LNCAP (cell line): ENCODE measurements at regions not wholly inside any gene's neighbourhood (a gene's known extent, or its start where the extent isn't known, plus 50 kb on each side); places are given as distances from the start of the nearest gene placed in this dataset.
A peak's percentile ranks its signal among the peaks of the same experiment; 100 is the strongest.

Source experiments
- TF ChIP-seq, protein P1 (sequence below): fragments of 450-650 bp; IDR thresholded peaks from 2 replicates; pipeline ENCODE4 v1.5.1; 2017; ENCODE audit warnings: mild to moderate bottlenecking

DNA sequence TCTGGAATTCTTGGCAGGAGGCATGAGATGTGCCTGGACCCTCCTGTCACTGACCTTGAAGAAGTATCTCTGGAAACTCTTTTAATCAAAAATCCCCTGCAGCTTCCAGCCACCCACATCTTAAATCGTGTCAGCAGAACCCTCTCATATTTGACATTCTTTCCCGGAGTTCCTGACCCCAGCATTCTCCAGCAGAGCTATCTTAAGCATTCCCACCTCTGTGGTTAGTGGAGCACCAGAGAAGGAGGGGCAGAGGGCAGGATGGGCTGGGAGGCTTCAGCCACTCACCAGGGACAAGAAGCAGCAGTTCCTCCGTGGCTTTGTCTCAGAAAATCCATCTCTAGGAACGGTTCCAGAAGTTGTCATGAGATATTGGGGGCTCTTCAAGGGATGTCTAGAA is 149.9 kb downstream of the RGS9 start:
- TF ChIP-seq, protein P1, sequence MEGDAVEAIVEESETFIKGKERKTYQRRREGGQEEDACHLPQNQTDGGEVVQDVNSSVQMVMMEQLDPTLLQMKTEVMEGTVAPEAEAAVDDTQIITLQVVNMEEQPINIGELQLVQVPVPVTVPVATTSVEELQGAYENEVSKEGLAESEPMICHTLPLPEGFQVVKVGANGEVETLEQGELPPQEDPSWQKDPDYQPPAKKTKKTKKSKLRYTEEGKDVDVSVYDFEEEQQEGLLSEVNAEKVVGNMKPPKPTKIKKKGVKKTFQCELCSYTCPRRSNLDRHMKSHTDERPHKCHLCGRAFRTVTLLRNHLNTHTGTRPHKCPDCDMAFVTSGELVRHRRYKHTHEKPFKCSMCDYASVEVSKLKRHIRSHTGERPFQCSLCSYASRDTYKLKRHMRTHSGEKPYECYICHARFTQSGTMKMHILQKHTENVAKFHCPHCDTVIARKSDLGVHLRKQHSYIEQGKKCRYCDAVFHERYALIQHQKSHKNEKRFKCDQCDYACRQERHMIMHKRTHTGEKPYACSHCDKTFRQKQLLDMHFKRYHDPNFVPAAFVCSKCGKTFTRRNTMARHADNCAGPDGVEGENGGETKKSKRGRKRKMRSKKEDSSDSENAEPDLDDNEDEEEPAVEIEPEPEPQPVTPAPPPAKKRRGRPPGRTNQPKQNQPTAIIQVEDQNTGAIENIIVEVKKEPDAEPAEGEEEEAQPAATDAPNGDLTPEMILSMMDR = no peak

DNA sequence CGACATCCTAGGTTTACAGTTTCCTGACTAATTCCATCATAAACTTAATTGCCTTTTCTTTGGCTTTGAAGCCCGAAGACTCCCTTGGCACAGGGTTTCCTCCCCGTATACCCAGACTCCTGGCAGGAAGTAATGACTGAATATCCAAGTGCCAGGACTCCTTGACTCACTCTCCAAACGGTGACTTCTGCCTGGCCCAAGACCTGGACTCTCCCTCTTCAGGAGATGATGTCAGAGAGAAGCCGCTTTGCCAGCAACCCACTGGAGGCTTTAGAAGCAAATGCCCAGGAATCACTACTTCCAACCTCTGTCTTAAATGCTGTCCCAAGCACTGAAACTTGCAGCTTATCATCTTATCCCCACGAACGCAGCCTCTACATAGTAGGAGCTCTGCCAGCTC is 146.5 kb downstream of the RGS9 start:
- TF ChIP-seq, protein P1 = no peak

DNA sequence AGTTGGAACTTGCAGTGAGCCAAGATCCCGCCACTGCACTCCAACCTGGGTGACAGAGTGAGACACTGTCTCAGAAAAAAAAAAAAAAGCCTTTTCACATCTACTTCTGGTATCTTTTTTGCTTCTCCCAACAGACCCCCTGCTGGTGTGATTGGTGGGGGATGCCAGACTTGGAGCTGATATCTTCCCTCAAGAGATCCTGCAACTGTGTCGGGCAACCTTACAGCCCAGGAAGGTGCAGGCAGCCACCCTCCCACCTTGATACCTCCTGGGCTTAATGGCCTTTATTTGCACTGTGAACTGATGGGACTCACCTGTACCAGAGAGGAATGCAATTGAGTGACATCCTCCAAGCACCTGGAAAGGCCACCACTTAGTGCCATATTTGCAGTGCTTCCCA is 142.3 kb downstream of the RGS9 start:
- TF ChIP-seq, protein P1 = no peak

DNA sequence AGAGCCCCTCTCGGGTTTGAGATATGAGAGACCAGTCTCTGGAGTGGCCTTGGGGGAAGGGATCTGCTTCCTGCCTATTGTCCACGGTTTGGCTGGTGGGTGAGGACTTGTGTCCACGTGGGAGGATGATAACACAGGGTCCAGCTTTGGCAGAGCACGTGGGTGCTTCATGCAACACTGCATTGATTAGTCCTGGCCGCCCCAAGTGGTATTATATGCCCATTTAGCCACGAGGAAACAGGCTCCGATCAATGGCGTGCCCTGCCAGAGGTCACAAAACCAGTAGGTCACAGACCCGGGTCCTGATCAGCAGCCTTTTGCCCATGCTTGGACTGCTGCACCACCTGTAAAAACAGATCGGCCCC is 141.6 kb downstream of the RGS9 start:
- TF ChIP-seq, protein P1 = no peak

DNA sequence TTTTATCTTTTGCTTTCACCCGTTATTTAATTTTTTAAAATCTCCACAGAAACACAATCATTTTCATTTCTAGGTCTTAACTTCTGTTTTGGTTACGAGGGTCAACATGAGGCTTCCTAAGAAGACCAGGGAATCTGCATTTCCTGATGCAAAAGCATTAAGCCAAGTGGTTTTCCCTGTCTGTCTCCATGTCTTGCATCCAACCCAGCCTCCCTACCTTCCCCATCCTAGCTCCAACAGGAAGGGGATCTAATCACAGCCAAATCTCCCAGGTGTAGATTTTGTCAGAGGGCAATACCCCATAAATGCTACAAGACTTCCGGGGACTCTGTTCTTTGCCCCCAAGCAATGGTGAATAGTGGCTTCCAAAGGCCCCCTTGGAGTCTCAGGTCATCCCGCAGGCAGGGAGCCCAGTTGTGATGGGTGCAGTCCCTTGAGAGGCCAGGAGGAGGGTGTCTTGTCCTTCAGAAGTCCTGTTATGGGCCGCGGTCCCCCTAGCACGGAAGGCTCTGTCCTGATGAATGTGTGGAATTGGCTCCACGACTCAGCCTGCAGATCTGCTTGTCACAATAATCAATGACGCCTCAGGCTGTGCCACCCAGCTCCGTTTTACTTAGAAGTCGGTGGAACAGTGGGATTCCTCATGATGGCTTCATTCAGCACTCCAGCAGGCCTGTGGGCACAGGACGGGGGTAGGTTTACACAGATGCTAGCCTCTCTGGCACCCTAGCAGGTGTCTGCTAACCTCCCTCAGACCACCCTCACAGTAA is 141.1 kb downstream of the RGS9 start:
- TF ChIP-seq, protein P1 = peak; percentile 73

DNA sequence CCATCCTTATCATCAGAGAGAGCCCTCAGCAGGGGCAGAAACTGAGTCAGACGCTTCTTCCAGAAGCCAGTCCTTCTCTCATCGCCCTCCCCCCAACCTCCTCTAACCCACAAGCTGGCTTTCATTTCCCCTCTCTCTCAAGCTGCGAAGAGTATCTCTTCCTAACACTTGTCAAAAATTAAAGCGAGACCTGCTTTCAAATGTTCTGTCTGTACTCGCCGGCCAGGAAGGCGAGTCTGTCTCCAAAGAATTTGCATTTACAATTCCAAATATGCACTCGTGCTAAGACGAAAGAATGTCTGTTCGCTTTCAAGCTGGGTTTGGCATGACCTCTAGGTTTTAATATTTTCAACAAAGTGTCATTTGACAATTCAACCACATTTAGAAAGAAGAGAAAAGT is 140.4 kb downstream of the RGS9 start:
- TF ChIP-seq, protein P1 = no peak
